Naive thymus-derived CD4-positive, alpha-beta T cell (primary cell): ENCODE measurements at regions not wholly inside any gene's neighbourhood (a gene's known extent, or its start where the extent isn't known, plus 50 kb on each side); places are given as distances from the start of the nearest gene placed in this dataset.
"Not testable (repeated sequence)": the region's sequence is repeated elsewhere in the genome, so short reads cannot be mapped to it uniquely, and the experiment has no call there.

Source experiments
- ATAC-seq: fragments of 150-1000 bp; cut with Tn5 transposase; 2 replicates; pipeline ENCODE4 v1.10.0; 2021; ENCODE audit warnings: mild to moderate bottlenecking, moderate library complexity
- CTCF ChIA-PET: fragments of 350-600 bp; sonication (Branson Sonifier 250); formaldehyde crosslinking; loops from one replicate; lab custom pipeline; 2021; ENCODE audit warnings: antibody characterized with exemption; lab: Charles Lee
- POLR2A ChIA-PET: fragments of 350-600 bp; sonication (Branson Sonifier 250); formaldehyde crosslinking; loops from one replicate; lab custom pipeline; 2021; ENCODE audit warnings: antibody characterized with exemption, inconsistent platforms; lab: Charles Lee
- DNase-seq, 9 donors: peaks; one replicate each; pipeline versions ENCODE4 v3.0.0 to v3.0.0-alpha.2; 2020 to 2022; ENCODE audit warnings: mixed read lengths in 1 of 9
- H3K27ac ChIP-seq: one replicate; pipeline ENCODE4 v1.7.0; 2013; ENCODE audit warnings: mild to moderate bottlenecking, low read depth, low read length, moderate library complexity
- H3K27me3 ChIP-seq, 2 donors: one replicate each; pipeline ENCODE4 v1.7.0; 2013; ENCODE audit warnings: low read length in 2 of 2, mild to moderate bottlenecking in 2 of 2, moderate library complexity in 2 of 2; ENCODE audit not compliant: control insufficient read depth in 2 of 2, insufficient read depth in 2 of 2
- H3K36me3 ChIP-seq, 3 experiments: 1 replicate in 2 of 3; 2 replicates in 1 of 3; pipeline ENCODE4 v1.7.0; 2013; ENCODE audit warnings: low read length in 3 of 3, mild to moderate bottlenecking in 3 of 3, moderate library complexity in 1 of 3; ENCODE audit not compliant: insufficient read depth in 3 of 3, control insufficient read depth in 2 of 3
- H3K4me1 ChIP-seq, 2 donors: one replicate each; pipeline ENCODE4 v1.7.0; 2013; ENCODE audit warnings: low read length in 2 of 2, mild to moderate bottlenecking in 2 of 2, moderate library complexity in 1 of 2; ENCODE audit not compliant: control insufficient read depth in 2 of 2, insufficient read depth in 2 of 2
- H3K4me3 ChIP-seq: 2 replicates; pipeline ENCODE4 v1.7.0; 2013; ENCODE audit warnings: mild to moderate bottlenecking, low read length
- H3K9me3 ChIP-seq, 3 experiments: 1 replicate in 2 of 3; 2 replicates in 1 of 3; pipeline ENCODE4 v1.7.0; 2013; ENCODE audit warnings: low read length in 3 of 3; ENCODE audit not compliant: control insufficient read depth in 2 of 3
- H3K27ac Mint-ChIP-seq, 9 donors: one replicate each; pipeline ENCODE4 v1.8.0; 2020 to 2022; ENCODE audit warnings: mixed read lengths in 9 of 9, mild to moderate bottlenecking in 8 of 9, moderate library complexity in 5 of 9, inconsistent platforms in 2 of 9
- H3K27me3 Mint-ChIP-seq, 5 donors: one replicate each; pipeline ENCODE4 v1.8.0; 2021 to 2022; ENCODE audit warnings: mixed read lengths in 5 of 5, mild to moderate bottlenecking in 1 of 5
- H3K36me3 Mint-ChIP-seq, 5 donors: one replicate each; pipeline ENCODE4 v1.8.0; 2020 to 2022; ENCODE audit warnings: mixed read lengths in 5 of 5, mild to moderate bottlenecking in 3 of 5, inconsistent platforms in 1 of 5
- H3K4me1 Mint-ChIP-seq, 7 donors: one replicate each; pipeline ENCODE4 v1.8.0; 2020 to 2022; ENCODE audit warnings: mixed read lengths in 7 of 7, mild to moderate bottlenecking in 3 of 7, inconsistent platforms in 1 of 7
- H3K4me3 Mint-ChIP-seq, 10 donors: one replicate each; pipeline ENCODE4 v1.8.0; 2020 to 2022; ENCODE audit warnings: mild to moderate bottlenecking in 10 of 10, mixed read lengths in 10 of 10, moderate library complexity in 6 of 10, inconsistent platforms in 2 of 10
- H3K9me3 Mint-ChIP-seq, 11 donors: one replicate each; pipeline ENCODE4 v1.8.0; 2020 to 2022; ENCODE audit warnings: mixed read lengths in 11 of 11, mild to moderate bottlenecking in 4 of 11, inconsistent platforms in 1 of 11, moderate library complexity in 1 of 11
- intact Hi-C, 2 donors: fragments of 100-400 bp; cut with micrococcal nuclease; formaldehyde crosslinking; loops; one replicate each; pipeline ENCODE4 v1.15.1; 2023

- H3K27me3 Mint-ChIP-seq, H3K4me3 Mint-ChIP-seq, H3K4me1 Mint-ChIP-seq, H3K27me3 ChIP-seq, POLR2A ChIA-PET, H3K27ac Mint-ChIP-seq, intact Hi-C loops, H3K4me1 ChIP-seq, H3K27ac ChIP-seq, ATAC-seq, DNase-seq, CTCF ChIA-PET, H3K36me3 ChIP-seq, H3K4me3 ChIP-seq: not testable (repeated sequence)
- H3K9me3 ChIP-seq = peaks cover 0 to 12% (median 0%) of the 10 kb centered on the region in 3 experiments
- H3K36me3 Mint-ChIP-seq = peaks cover 0 to 10% (median 6%) of the 10 kb centered on the region in 5 donors
- peaks cover 17 to 52% (median 23%) of the 10 kb centered on the region in 11 donors for H3K9me3 Mint-ChIP-seq
Measured at GRCh38 chr9:65462476-65462875, 177.5 kb upstream of the FOXD4L5 start.

GRCh38 chr9:65459756-65460320, 174.8 kb upstream of the FOXD4L5 start:
- Mint-ChIP-seq H3K36me3 (peaks cover 0 to 10% (median 4%) of the 10 kb centered on the region in 5 donors), H3K4me3 (no peak overlapping the region), H3K27me3 (no peaks in the 10 kb centered on the region), H3K9me3 (peaks cover 17 to 52% (median 27%) of the 10 kb centered on the region in 11 donors), H3K27ac (no peak overlapping the region), H3K4me1 (peaks cover 0 to 6% (median 0%) of the 10 kb centered on the region in 7 donors)
- H3K9me3 ChIP-seq = peaks cover 0 to 12% (median 0%) of the 10 kb centered on the region in 3 experiments
- H3K4me3 ChIP-seq = no peak overlapping the region
- H3K36me3 ChIP-seq = no peaks in the 10 kb centered on the region
- ATAC-seq (no peak), DNase-seq (no peak)
- CTCF ChIA-PET = no interaction called here
- POLR2A ChIA-PET = no interaction called here
- H3K4me1 ChIP-seq = no peaks in the 10 kb centered on the region
- no peaks in the 10 kb centered on the region for H3K27me3 ChIP-seq
- no peak overlapping the region for H3K27ac ChIP-seq
- intact Hi-C loops = no loop called here

GRCh38 chr9:65458992-65459391, 174.0 kb upstream of the FOXD4L5 start:
- H3K4me3 ChIP-seq = no peak overlapping the region
- H3K9me3 ChIP-seq = peaks cover 0 to 12% (median 0%) of the 10 kb centered on the region in 3 experiments
- ATAC-seq (no peak), DNase-seq (no peak)
- H3K27ac ChIP-seq = no peak overlapping the region
- POLR2A ChIA-PET = no interaction called here
- Mint-ChIP-seq H3K27ac (no peak overlapping the region), H3K4me3 (no peak overlapping the region), H3K4me1 (no peaks in the 10 kb centered on the region), H3K36me3 (peaks cover 0 to 10% (median 1%) of the 10 kb centered on the region in 5 donors), H3K27me3 (no peaks in the 10 kb centered on the region), H3K9me3 (peaks cover 10 to 47% (median 19%) of the 10 kb centered on the region in 11 donors)
- H3K36me3 ChIP-seq = no peaks in the 10 kb centered on the region
- CTCF ChIA-PET = no interaction called here
- no peaks in the 10 kb centered on the region for H3K4me1 ChIP-seq
- no peaks in the 10 kb centered on the region for H3K27me3 ChIP-seq
- intact Hi-C loops = no loop called here

GRCh38 chr9:65458465-65458864, 173.5 kb upstream of the FOXD4L5 start:
- no peak overlapping the region for H3K4me3 Mint-ChIP-seq
- CTCF ChIA-PET = no interaction called here
- DNase-seq (no peak), ATAC-seq (no peak)
- Histone ChIP-seq H3K27me3 (no peaks in the 10 kb centered on the region), H3K4me3 (no peak overlapping the region), H3K9me3 (peaks cover 0 to 12% (median 0%) of the 10 kb centered on the region in 3 experiments), H3K36me3 (no peaks in the 10 kb centered on the region), H3K27ac (no peak overlapping the region), H3K4me1 (no peaks in the 10 kb centered on the region)
- intact Hi-C loops = no loop called here
- POLR2A ChIA-PET = no interaction called here
- no peaks in the 10 kb centered on the region for H3K27me3 Mint-ChIP-seq
- H3K9me3 Mint-ChIP-seq = peaks cover 6 to 44% (median 13%) of the 10 kb centered on the region in 11 donors
- peaks cover 0 to 5% (median 0%) of the 10 kb centered on the region in 5 donors for H3K36me3 Mint-ChIP-seq
- no peaks in the 10 kb centered on the region for H3K4me1 Mint-ChIP-seq
- H3K27ac Mint-ChIP-seq = no peak overlapping the region

- H3K27me3 Mint-ChIP-seq, CTCF ChIA-PET, H3K27ac Mint-ChIP-seq, H3K4me3 ChIP-seq, H3K4me1 ChIP-seq, POLR2A ChIA-PET, ATAC-seq, intact Hi-C loops, H3K27ac ChIP-seq, DNase-seq, H3K27me3 ChIP-seq, H3K36me3 ChIP-seq, H3K36me3 Mint-ChIP-seq, H3K4me1 Mint-ChIP-seq, H3K4me3 Mint-ChIP-seq: not testable (repeated sequence)
- H3K9me3 Mint-ChIP-seq = peaks cover 0 to 44% (median 16%) of the 10 kb centered on the region in 11 donors
- peaks cover 0 to 12% (median 0%) of the 10 kb centered on the region in 3 experiments for H3K9me3 ChIP-seq
Measured at GRCh38 chr9:65456991-65457390, 172.0 kb upstream of the FOXD4L5 start.

- peaks cover 0 to 46% (median 14%) of the 10 kb centered on the region in 11 donors for H3K9me3 Mint-ChIP-seq
Measured at GRCh38 chr9:65455751-65456647, 171.0 kb upstream of the FOXD4L5 start.

More at GRCh38 chr9:65455751-65456647, 171.0 kb upstream of the FOXD4L5 start:
- H3K36me3 ChIP-seq, H3K27me3 Mint-ChIP-seq, ATAC-seq, H3K36me3 Mint-ChIP-seq, H3K27ac Mint-ChIP-seq, DNase-seq, H3K27ac ChIP-seq, POLR2A ChIA-PET, H3K4me1 ChIP-seq, H3K4me3 Mint-ChIP-seq, H3K4me3 ChIP-seq, H3K27me3 ChIP-seq, intact Hi-C loops, H3K4me1 Mint-ChIP-seq, CTCF ChIA-PET: not testable (repeated sequence)
- H3K9me3 ChIP-seq = peaks cover 0 to 12% (median 0%) of the 10 kb centered on the region in 3 experiments
